Gastroesophageal sphincter (tissue), 4 donors: ENCODE measurements at regions not wholly inside any gene's neighbourhood (a gene's known extent, or its start where the extent isn't known, plus 50 kb on each side); places are given as distances from the start of the nearest gene placed in this dataset.

Source experiments
- ATAC-seq: fragments of 150-250 bp; one replicate; pipeline ENCODE4 v1.9.1; 2016; ENCODE audit warnings: mild to moderate bottlenecking, moderate library complexity
- H3K27ac ChIP-seq, 4 donors: fragments of 200-600 bp; sonication (generic) in 3 of 4; 1 replicate in 3 of 4; 2 replicates in 1 of 4; pipeline ENCODE4 v1.5.1; 2016 to 2019
- H3K27me3 ChIP-seq: fragments of 200-600 bp; sonication (generic); one replicate; pipeline ENCODE4 v1.5.1; 2019
- H3K36me3 ChIP-seq, 2 donors: fragments of 200-600 bp; sonication (generic); one replicate each; pipeline ENCODE4 v1.5.1; 2019; ENCODE audit warnings: control low read depth in 1 of 2
- H3K4me1 ChIP-seq, 3 donors: fragments of 200-600 bp; sonication (generic); 1 replicate in 2 of 3; 2 replicates in 1 of 3; pipeline ENCODE4 v1.5.1; 2016 to 2019; ENCODE audit warnings: control low read depth in 2 of 3
- H3K4me3 ChIP-seq, 2 donors: fragments of 200-600 bp; sonication (generic); one replicate each; pipeline ENCODE4 v1.5.1; 2019; ENCODE audit warnings: mild to moderate bottlenecking in 1 of 2, moderate library complexity in 1 of 2
- H3K9me3 ChIP-seq, 3 donors: fragments of 200-600 bp; sonication (generic); one replicate each; pipeline ENCODE4 v1.5.1; 2017 to 2019; ENCODE audit warnings: control low read depth in 2 of 3
- CTCF ChIP-seq, 4 experiments: fragments of 200-600 bp in 2 of 4; fragments of 450-650 bp in 2 of 4; sonication (generic) in 1 of 4; IDR thresholded peaks; one replicate each; pipeline ENCODE4 v1.5.1; 2017 to 2019; ENCODE audit warnings: antibody characterized with exemption in 4 of 4, mild to moderate bottlenecking in 2 of 4, moderate library complexity in 2 of 4
- EP300 ChIP-seq: sonication (generic); formaldehyde crosslinking; IDR thresholded peaks from one replicate; pipeline ENCODE4 v1.6.1; 2017; ENCODE audit warnings: antibody characterized with exemption, mild to moderate bottlenecking
- POLR2A ChIP-seq, 2 donors: fragments of 450-650 bp; IDR thresholded peaks; one replicate each; pipeline ENCODE4 v1.6.1; 2017; ENCODE audit warnings: antibody characterized with exemption in 2 of 2, mild to moderate bottlenecking in 2 of 2, moderate library complexity in 1 of 2
- POLR2AphosphoS5 ChIP-seq: sonication (generic); formaldehyde crosslinking; IDR thresholded peaks from one replicate; pipeline ENCODE4 v1.6.1; 2017; ENCODE audit warnings: antibody characterized with exemption
- WGBS, 2 donors: methylation state at CpG; one replicate each; pipeline ENCODE4 v1.1.5; 2018; ENCODE audit warnings: low coverage in 1 of 2; 5-methylcytosine and 5-hydroxymethylcytosine counted together

DNA sequence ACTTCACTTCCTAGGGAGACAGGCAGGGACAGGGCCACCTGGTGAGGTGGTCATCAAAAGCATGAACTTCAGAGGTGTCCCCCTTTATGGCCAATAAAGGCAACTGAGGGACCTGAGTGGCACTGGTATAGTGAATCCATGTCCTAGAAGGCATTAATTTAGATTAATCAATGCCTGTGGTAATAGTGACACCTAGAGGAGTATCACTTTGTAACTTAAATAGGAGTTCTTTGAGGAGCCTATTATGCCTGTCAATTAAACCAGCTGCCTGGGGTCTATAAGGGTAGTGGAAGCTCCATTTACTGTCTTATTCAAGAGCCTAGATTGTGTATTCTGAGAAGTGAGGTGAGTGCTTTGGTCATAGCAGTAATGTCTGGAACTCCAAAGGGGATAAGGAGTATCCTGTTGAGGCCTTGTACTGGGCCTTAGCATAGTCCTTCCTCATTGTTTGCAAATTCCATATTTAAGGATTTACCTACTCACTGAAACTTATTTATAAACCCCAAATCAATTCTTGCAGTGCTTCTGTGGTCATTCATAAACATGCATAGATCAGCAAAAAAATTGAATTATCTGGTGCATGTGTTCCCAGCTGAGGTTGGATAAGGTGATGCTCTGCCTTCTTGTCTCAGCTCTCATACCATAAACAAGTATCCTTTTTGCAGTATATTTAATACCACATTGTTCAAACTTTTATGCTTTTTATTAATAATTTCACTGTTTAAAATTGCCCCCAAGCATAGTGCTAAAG lies 213.8 kb upstream of the RADX start:
- no peaks in the 10 kb centered on the region for H3K36me3 ChIP-seq
- H3K27ac ChIP-seq: no peak overlapping the region
- H3K4me3 ChIP-seq: no peak overlapping the region
- no peaks in the 10 kb centered on the region for H3K4me1 ChIP-seq
- no peak for ATAC-seq
- no peaks in the 10 kb centered on the region for H3K9me3 ChIP-seq
- no peaks in the 10 kb centered on the region for H3K27me3 ChIP-seq
- no peak for TF ChIP-seq EP300
- no peak for TF ChIP-seq CTCF (IDR thresholded peaks at IDR 0.05)
- TF ChIP-seq POLR2AphosphoS5: no peak

- 80 to 90% methylated on average over 3 to 7 of the region's 10 CpGs for WGBS, 2 donors
- H3K4me1 ChIP-seq: no peaks in the 10 kb centered on the region
- no peaks in the 10 kb centered on the region for H3K9me3 ChIP-seq
- ATAC-seq: no peak
- H3K27me3 ChIP-seq: no peaks in the 10 kb centered on the region
- H3K4me3 ChIP-seq: no peak overlapping the region
- H3K36me3 ChIP-seq: no peaks in the 10 kb centered on the region
- TF ChIP-seq POLR2AphosphoS5 (no peak), EP300 (no peak)
- H3K27ac ChIP-seq: no peak overlapping the region
Observed at GRCh38 chrX:106401965-106402559, 209.7 kb upstream of the RADX start.

- Histone ChIP-seq H3K4me3 (no peak overlapping the region), H3K27me3 (no peaks in the 10 kb centered on the region), H3K4me1 (no peaks in the 10 kb centered on the region), H3K27ac (no peak overlapping the region), H3K36me3 (no peaks in the 10 kb centered on the region), H3K9me3 (no peaks in the 10 kb centered on the region)
- 63% methylated on average over 1 of the region's 1 CpG; no CpG with 5 or more reads in 1 of the 2 donors for WGBS, 2 donors
- TF ChIP-seq POLR2AphosphoS5 (no peak), CTCF (IDR thresholded peaks at IDR 0.05) (no peak)
- no peak for ATAC-seq
Observed at GRCh38 chrX:106404512-106404911, 207.3 kb upstream of the RADX start.

- 38 to 60% methylated on average over 1 to 2 of the region's 2 CpGs for WGBS, 2 donors
- H3K27ac ChIP-seq: no peak overlapping the region
- H3K9me3 ChIP-seq: no peaks in the 10 kb centered on the region
- no peaks in the 10 kb centered on the region for H3K4me1 ChIP-seq
- TF ChIP-seq EP300: no peak
- no peak for TF ChIP-seq POLR2A (IDR thresholded peaks at IDR 0.05)
- TF ChIP-seq CTCF (IDR thresholded peaks at IDR 0.05): peak in 1 of 4 experiments; percentile 53
- no peak for ATAC-seq
- no peaks in the 10 kb centered on the region for H3K36me3 ChIP-seq
- H3K27me3 ChIP-seq: no peaks in the 10 kb centered on the region
- no peak overlapping the region for H3K4me3 ChIP-seq
Observed at GRCh38 chrX:106415276-106415895, 196.4 kb upstream of the RADX start.

- WGBS, 2 donors: 48% methylated on average over 4 of the region's 4 CpGs; no CpG with 5 or more reads in 1 of the 2 donors
- Histone ChIP-seq H3K36me3 (no peaks in the 10 kb centered on the region), H3K27ac (no peak overlapping the region), H3K27me3 (no peaks in the 10 kb centered on the region), H3K4me1 (no peaks in the 10 kb centered on the region), H3K4me3 (no peak overlapping the region), H3K9me3 (no peaks in the 10 kb centered on the region)
- ATAC-seq: no peak
- TF ChIP-seq CTCF (IDR thresholded peaks at IDR 0.05) (no peak), EP300 (no peak), POLR2A (IDR thresholded peaks at IDR 0.05) (no peak), POLR2AphosphoS5 (no peak)
Observed at GRCh38 chrX:106436691-106437090, 175.1 kb upstream of the RADX start.
